SK-N-SH (cell line): ENCODE measurements at regions not wholly inside any gene's neighbourhood (a gene's known extent, or its start where the extent isn't known, plus 50 kb on each side); places are given as distances from the start of the nearest gene placed in this dataset.

Source experiments
- CTCF ChIA-PET: fragments of 300-600, 350-600 bp; formaldehyde crosslinking; extraction: SDS; loops from one replicate; lab custom pipeline; 2021; lab: Yijun Ruan, JAX
- POLR2A ChIA-PET: fragments of 350-600 bp; sonication (Branson Sonifier 250); formaldehyde crosslinking; extraction: SDS; loops from one replicate; lab custom pipeline; 2020; ENCODE audit warnings: antibody characterized with exemption, inconsistent platforms; lab: Yijun Ruan, JAX
- DNase-seq: peaks from one replicate; pipeline ENCODE4 v3.0.0; 2012
- H2AFZ ChIP-seq: fragments of 200-600 bp; sonication (generic); 2 replicates; pipeline ENCODE4 v1.8.1; 2016; ENCODE audit warnings: antibody characterized with exemption, mild to moderate bottlenecking, low read depth
- H3F3A ChIP-seq: fragments of 200-600 bp; sonication (generic); replicated peaks from 2 replicates; pipeline ENCODE3; 2016; ENCODE audit warnings: antibody characterized with exemption, mild to moderate bottlenecking; ENCODE audit not compliant: insufficient read depth
- H3K27ac ChIP-seq, 2 experiments: fragments of 200-500 bp in 1 of 2; fragments of 200-600 bp in 1 of 2; sonication (Bioruptor generic) in 1 of 2; sonication (generic), shearing (Covaris generic) in 1 of 2; 2 replicates each; pipeline versions ENCODE4 v1.5.1 to v1.6.1; 2014 to 2016; ENCODE audit warnings: low read depth in 2 of 2, inconsistent platforms in 1 of 2, low read length in 1 of 2, mild to moderate bottlenecking in 1 of 2, mixed read lengths in 1 of 2
- H3K27me3 ChIP-seq: fragments of 200-600 bp; sonication (generic), shearing (Covaris generic); 2 replicates; pipeline ENCODE4 v1.6.1; 2016; ENCODE audit warnings: mixed run types; ENCODE audit not compliant: insufficient read depth
- H3K36me3 ChIP-seq, 2 experiments: fragments of 200-500 bp in 1 of 2; fragments of 200-600 bp in 1 of 2; sonication (Bioruptor generic) in 1 of 2; sonication (generic) in 1 of 2; replicated peaks in 1 of 2; 2 replicates each; pipeline versions ENCODE3 to v1.5.1; 2014 to 2016; ENCODE audit warnings: low read length in 1 of 2, mild to moderate bottlenecking in 1 of 2; ENCODE audit not compliant: insufficient read depth in 2 of 2, control insufficient read depth in 1 of 2
- H3K4me1 ChIP-seq, 2 experiments: fragments of 200-500 bp in 1 of 2; fragments of 200-600 bp in 1 of 2; sonication (Bioruptor generic) in 1 of 2; sonication (generic), shearing (Covaris generic) in 1 of 2; 2 replicates each; pipeline versions ENCODE4 v1.5.1 to v1.6.1; 2014 to 2016; ENCODE audit warnings: low read depth in 1 of 2, low read length in 1 of 2, mixed run types in 1 of 2; ENCODE audit not compliant: insufficient read depth in 2 of 2, control insufficient read depth in 1 of 2
- H3K4me2 ChIP-seq: fragments of 200-600 bp; sonication (generic), shearing (Covaris generic); 2 replicates; pipeline ENCODE4 v1.6.1; 2017; ENCODE audit warnings: mixed run types
- H3K4me3 ChIP-seq, 2 experiments: fragments of 200-500 bp in 1 of 2; fragments of 200-600 bp in 1 of 2; sonication (Bioruptor generic) in 1 of 2; sonication (generic), shearing (Covaris generic) in 1 of 2; 2 replicates each; pipeline versions ENCODE4 v1.5.1 to v1.8.1; 2014 to 2016; ENCODE audit warnings: low read depth in 2 of 2, inconsistent platforms in 1 of 2, low read length in 1 of 2, mild to moderate bottlenecking in 1 of 2, mixed read lengths in 1 of 2, moderate library complexity in 1 of 2
- H3K79me2 ChIP-seq: fragments of 200-600 bp; sonication (generic); 2 replicates; pipeline ENCODE4 v1.8.1; 2017; ENCODE audit warnings: mild to moderate bottlenecking; ENCODE audit not compliant: insufficient read depth
- H3K9ac ChIP-seq: fragments of 200-600 bp; sonication (generic); 2 replicates; pipeline ENCODE4 v1.6.1; 2017; ENCODE audit warnings: mixed run types
- H3K9me2 ChIP-seq: fragments of 200-600 bp; sonication (generic); 2 replicates; pipeline ENCODE4 v1.6.1; 2017; ENCODE audit warnings: mixed run types
- H3K9me3 ChIP-seq: fragments of 200-600 bp; sonication (generic); 2 replicates; pipeline ENCODE4 v1.6.1; 2017; ENCODE audit warnings: mixed run types, mild to moderate bottlenecking, moderate library complexity
- H4K20me1 ChIP-seq: fragments of 200-600 bp; sonication (generic); 2 replicates; pipeline ENCODE4 v1.6.1; 2017; ENCODE audit warnings: mild to moderate bottlenecking, mixed run types; ENCODE audit not compliant: insufficient read depth
- CHD2 ChIP-seq: fragments of 150-350 bp; IDR thresholded peaks from 2 replicates; pipeline ENCODE4 v1.6.1; 2018; ENCODE audit warnings: low read length; ENCODE audit not compliant: partially characterized antibody
- CTCF ChIP-seq: fragments of 200-600 bp; sonication (generic); IDR thresholded peaks from 2 replicates; pipeline ENCODE4 v1.6.1; 2017; ENCODE audit warnings: antibody characterized with exemption, mild to moderate bottlenecking, moderate library complexity
- EP300 ChIP-seq, 2 experiments: IDR thresholded peaks; 2 replicates each; pipeline versions ENCODE4 v1.4.0 to v1.6.1; 2012; ENCODE audit warnings: borderline replicate concordance in 1 of 2, low read depth in 1 of 2, low read length in 1 of 2
- FOSL2 ChIP-seq: IDR thresholded peaks from 2 replicates; pipeline ENCODE4 v1.4.0; 2012; ENCODE audit warnings: low read depth, mild to moderate bottlenecking, moderate library complexity, borderline replicate concordance
- FOXM1 ChIP-seq: IDR thresholded peaks from 2 replicates; pipeline ENCODE4 v1.4.0; 2012; ENCODE audit warnings: low read depth, mild to moderate bottlenecking
- JUND ChIP-seq: IDR thresholded peaks from 2 replicates; pipeline ENCODE4 v1.4.0; 2012
- NFIC ChIP-seq: IDR thresholded peaks from 2 replicates; pipeline ENCODE4 v1.4.0; 2012; ENCODE audit warnings: borderline replicate concordance
- PBX3 ChIP-seq: IDR thresholded peaks from 2 replicates; pipeline ENCODE4; 2012
- POLR2AphosphoS5 ChIP-seq: IDR thresholded peaks from 2 replicates; pipeline ENCODE4 v1.6.1; 2012; ENCODE audit warnings: low read depth, low read length
- RAD21 ChIP-seq: IDR thresholded peaks from 2 replicates; pipeline ENCODE4 v1.6.1; 2012; ENCODE audit warnings: mild to moderate bottlenecking, low read length
- RXRA ChIP-seq: IDR thresholded peaks from 2 replicates; pipeline ENCODE4 v1.4.0; 2012; ENCODE audit warnings: low read depth, mild to moderate bottlenecking, borderline replicate concordance
- SIN3A ChIP-seq: IDR thresholded peaks from 2 replicates; pipeline ENCODE4 v1.6.1; 2012; ENCODE audit warnings: low read depth, mild to moderate bottlenecking, low read length, moderate library complexity, borderline replicate concordance
- TCF12 ChIP-seq: IDR thresholded peaks from 2 replicates; pipeline ENCODE4 v1.4.0; 2012
- ZBTB33 ChIP-seq: IDR thresholded peaks from 2 replicates; pipeline ENCODE4 v1.4.0; 2012; ENCODE audit warnings: low read depth, borderline replicate concordance
- WGBS: methylation state at CpG from one replicate; pipeline ENCODE4 v1.1.6; 2017; ENCODE audit warnings: low lambda C conversion rate; 5-methylcytosine and 5-hydroxymethylcytosine counted together

GRCh38 chr6:121965739-121966138, 433.7 kb upstream of the HSF2 start:
- Histone ChIP-seq H3K4me1 (no peaks in the 10 kb centered on the region), H2AFZ (no peak overlapping the region), H3K27me3 (no peaks in the 10 kb centered on the region), H3K79me2 (no peaks in the 10 kb centered on the region), H3K4me3 (no peak overlapping the region), H3K9me3 (no peaks in the 10 kb centered on the region), H3K4me2 (no peak overlapping the region), H4K20me1 (no peaks in the 10 kb centered on the region), H3K9ac (no peak overlapping the region), H3F3A (no peaks in the 10 kb centered on the region), H3K9me2 (no peaks in the 10 kb centered on the region), H3K36me3 (no peaks in the 10 kb centered on the region), H3K27ac (no peak overlapping the region)
- ChIA-PET CTCF (no interaction called here), POLR2A (interaction anchor here (0.6 kb wide), 1 partner anchor 349 kb away, joined by 3 read pairs; no protein-coding TSS in a partner anchor)
- no peak for DNase-seq
- WGBS: 83% methylated on average over 4 of the region's 4 CpGs
- no peak for TF ChIP-seq TCF12

GRCh38 chr6:121967631-121968030, 431.8 kb upstream of the HSF2 start:
- Histone ChIP-seq H3K9ac (no peak overlapping the region), H4K20me1 (no peaks in the 10 kb centered on the region), H3F3A (no peaks in the 10 kb centered on the region), H3K27me3 (no peaks in the 10 kb centered on the region), H3K4me1 (no peaks in the 10 kb centered on the region; a peak in 1 of 4 replicates), H3K4me2 (no peak overlapping the region), H3K4me3 (no peak overlapping the region), H3K9me2 (no peaks in the 10 kb centered on the region), H3K36me3 (peaks cover 0 to 4% of the 10 kb centered on the region in 2 experiments), H3K79me2 (no peaks in the 10 kb centered on the region), H2AFZ (no peak overlapping the region), H3K9me3 (no peaks in the 10 kb centered on the region), H3K27ac (no peak overlapping the region)
- CTCF ChIA-PET: no interaction called here
- WGBS: 81% methylated on average over 2 of the region's 2 CpGs
- DNase-seq: no peak
- POLR2A ChIA-PET: no interaction called here
- no peak for TF ChIP-seq NFIC
- TF ChIP-seq RAD21: no peak
- no peak for TF ChIP-seq SIN3A
- TF ChIP-seq POLR2AphosphoS5: no peak
- no peak for TF ChIP-seq CTCF
- no peak for TF ChIP-seq CHD2
- TF ChIP-seq JUND: no peak
- no peak for TF ChIP-seq PBX3
- no peak for TF ChIP-seq FOXM1
- no peak for TF ChIP-seq RXRA
- no peak for TF ChIP-seq EP300 (IDR thresholded peaks at IDR 0.05; ENCODE audit: borderline replicate concordance in 1 of 2, low read depth in 1 of 2, low read length in 1 of 2)
- no peak for TF ChIP-seq FOSL2
- TF ChIP-seq ZBTB33: no peak
